HG02981 (cell line): ENCODE measurements at regions not wholly inside any gene's neighbourhood (a gene's known extent, or its start where the extent isn't known, plus 50 kb on each side); places are given as distances from the start of the nearest gene placed in this dataset.
"Not testable (repeated sequence)": the region's sequence is repeated elsewhere in the genome, so short reads cannot be mapped to it uniquely, and the experiment has no call there.

Experiments
- ATAC-seq: cut with Tn5 transposase; IDR thresholded peaks from one replicate; pipeline ENCODE4 v1.9.1; 2021; ENCODE audit warnings: mild to moderate bottlenecking, moderate library complexity; ENCODE audit not compliant: unreplicated experiment

DNA sequence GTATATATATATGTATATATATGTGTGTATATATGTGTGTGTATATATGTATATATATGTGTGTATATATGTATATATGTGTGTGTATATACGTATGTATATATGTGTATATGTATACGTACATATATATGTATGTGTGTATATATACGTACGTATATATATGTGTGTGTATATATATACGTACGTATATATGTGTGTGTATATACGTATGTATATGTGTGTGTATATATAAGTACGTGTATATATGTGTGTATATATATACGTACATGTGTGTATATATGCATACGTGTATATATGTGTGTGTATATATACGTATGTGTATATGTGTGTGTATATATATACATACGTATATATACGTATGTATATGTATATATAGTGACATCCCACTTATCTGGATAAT lies 154.4 kb downstream of the CDRT15L2 start:
- no peak for ATAC-seq

DNA sequence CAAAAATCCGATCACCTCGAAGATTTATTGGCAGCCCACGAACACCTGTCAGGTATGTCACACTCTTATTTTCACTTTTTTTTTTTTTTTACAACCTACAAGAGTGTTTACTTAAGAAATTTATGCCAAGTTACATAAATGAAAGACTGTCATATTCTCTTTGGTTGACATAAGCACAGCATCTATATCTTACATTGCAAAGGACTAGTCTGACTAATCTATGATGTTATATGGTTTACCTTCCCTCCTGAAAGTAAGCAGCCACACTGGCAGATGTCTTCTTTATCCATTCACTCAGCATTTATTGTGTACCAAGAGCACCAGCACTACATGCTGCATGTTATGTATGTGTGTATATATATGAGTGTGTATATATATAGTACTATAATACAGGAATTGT lies 156.3 kb downstream of the CDRT15L2 start:
- no peak for ATAC-seq

DNA sequence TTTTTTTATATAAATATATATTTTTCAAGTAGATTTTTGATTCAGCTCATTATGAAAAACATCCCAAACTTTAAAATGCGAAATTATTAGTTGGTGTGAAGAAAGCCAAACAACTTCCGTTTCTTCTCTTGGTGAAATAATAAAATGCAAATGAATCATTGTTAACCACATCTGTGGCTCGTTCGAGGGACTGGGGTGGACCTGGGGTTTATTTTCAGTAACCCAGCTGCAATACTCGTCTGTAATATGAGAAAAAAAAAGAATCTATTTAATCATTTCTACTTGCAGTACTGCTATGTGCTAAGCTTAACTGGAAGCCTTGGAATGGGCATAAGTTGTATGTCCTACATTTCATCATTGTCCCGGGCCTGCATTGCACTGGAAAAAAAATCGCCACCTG lies 158.1 kb downstream of the CDRT15L2 start:
- not testable (repeated sequence) for ATAC-seq

GRCh38 chr17:20771104-20771503 lies 191.6 kb downstream of the CDRT15L2 start:
- no peak for ATAC-seq

GRCh38 chr17:20774472-20775135 lies 195.1 kb downstream of the CDRT15L2 start:
- ATAC-seq, result no peak

DNA sequence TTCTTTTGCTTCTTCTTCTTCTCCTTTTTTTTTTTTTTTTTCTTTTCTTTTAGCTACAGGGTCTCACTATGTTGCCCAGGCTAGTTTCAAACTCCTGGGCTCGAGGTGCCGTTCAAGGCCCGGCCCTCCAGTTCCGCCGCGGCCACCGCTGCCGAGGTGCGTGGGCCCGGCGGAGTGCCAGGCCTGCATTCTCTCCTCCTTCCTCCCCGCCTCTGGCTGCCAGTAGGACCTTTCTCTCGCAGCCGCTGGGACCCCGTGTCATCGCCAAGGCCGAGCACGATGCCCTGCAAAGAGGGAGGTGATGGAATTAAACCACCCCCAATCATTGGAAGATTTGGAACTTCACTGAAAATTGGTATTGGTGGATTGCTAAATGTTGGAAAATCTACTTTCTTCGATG lies 195.8 kb downstream of the CDRT15L2 start:
- ATAC-seq, result no peak

DNA sequence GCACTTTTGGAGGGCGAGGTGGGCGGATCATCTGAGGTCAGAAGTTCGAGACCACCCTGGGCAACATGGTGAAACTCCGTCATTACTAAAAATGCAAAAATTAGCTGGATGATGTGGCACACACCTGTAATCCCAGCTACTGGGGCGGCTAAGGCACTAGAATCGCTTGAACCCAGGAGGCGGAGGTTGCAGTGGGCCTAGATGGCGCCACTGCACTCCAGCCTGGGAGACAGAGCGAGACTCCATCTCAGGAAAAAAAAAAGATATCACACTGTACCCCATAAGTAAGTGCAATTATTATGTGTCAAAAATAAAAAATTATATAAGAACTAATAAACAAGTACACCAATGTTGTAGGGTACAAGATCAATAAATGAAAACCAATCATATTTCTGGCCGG lies 200.0 kb downstream of the CDRT15L2 start:
- no peak for ATAC-seq

GRCh38 chr17:20781260-20781659 lies 201.7 kb downstream of the CDRT15L2 start:
- ATAC-seq, result no peak

GRCh38 chr17:20781869-20782268 lies 202.3 kb downstream of the CDRT15L2 start:
- ATAC-seq, result not testable (repeated sequence)

DNA sequence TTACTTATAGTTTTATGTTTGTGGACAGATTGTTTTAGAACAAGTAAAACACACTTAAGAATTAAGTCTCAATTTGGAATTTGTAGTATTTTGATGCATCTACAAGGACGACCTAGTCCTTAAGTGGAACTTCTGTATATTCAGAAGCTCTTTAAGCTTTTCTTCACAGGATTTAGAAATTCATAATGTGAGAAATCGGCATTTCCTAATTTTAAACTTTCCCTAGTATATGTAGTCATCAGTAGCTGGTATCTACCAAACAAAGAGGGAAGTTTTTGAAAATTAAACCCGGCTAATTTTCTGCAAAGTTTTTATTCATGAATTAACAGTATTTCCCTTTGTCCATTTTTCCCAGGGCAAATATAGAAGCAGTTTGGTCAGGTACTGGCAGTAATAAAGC lies 203.6 kb downstream of the CDRT15L2 start:
- ATAC-seq, result no peak

GRCh38 chr17:20784100-20784665 lies 204.7 kb downstream of the CDRT15L2 start:
- no peak for ATAC-seq

DNA sequence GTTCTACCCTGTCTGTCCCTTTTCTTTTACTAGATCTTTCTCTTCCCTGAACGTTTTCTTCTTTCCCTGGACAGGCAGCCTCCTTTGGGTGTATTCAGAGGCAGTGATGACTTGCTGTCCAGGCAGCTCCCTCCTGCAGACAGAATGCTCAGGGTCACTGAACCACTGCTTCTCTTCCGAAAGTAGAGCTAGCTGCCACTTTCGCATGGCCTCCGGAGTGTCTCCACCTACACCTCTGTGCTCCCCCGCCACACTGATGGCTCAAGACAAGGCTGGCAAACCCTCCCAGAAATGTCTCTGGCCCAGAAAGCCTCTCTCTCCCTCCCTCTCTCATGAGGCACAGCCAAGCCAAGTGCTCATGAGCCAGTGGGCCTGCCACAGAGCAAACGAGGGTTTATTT lies 207.8 kb downstream of the CDRT15L2 start:
- ATAC-seq, result no peak

- ATAC-seq, result no peak
These were observed 212.1 kb downstream of the CDRT15L2 start for GRCh38 chr17:20791626-20792025.

GRCh38 chr17:20794532-20794931 lies 215.0 kb downstream of the CDRT15L2 start:
- not testable (repeated sequence) for ATAC-seq

DNA sequence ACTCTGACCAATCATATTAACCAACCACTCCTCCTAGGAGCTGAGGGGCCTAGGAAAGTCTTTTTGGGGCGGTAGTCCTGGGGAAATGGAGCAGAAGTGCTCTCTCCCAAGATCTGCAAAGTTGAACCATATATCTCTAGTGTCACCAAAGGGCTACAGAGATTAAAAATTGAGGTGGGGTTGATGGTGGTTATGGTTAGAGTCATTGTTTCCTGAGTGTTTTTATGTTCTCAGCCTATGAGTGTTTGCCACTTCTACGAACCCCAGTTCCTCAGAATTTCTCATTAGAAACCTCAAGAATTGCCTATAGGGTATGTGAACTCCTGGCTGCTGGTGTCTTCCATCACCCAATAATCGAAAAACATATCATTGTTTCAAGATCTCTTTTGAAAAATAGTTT lies 217.8 kb downstream of the CDRT15L2 start:
- ATAC-seq, result no peak

DNA sequence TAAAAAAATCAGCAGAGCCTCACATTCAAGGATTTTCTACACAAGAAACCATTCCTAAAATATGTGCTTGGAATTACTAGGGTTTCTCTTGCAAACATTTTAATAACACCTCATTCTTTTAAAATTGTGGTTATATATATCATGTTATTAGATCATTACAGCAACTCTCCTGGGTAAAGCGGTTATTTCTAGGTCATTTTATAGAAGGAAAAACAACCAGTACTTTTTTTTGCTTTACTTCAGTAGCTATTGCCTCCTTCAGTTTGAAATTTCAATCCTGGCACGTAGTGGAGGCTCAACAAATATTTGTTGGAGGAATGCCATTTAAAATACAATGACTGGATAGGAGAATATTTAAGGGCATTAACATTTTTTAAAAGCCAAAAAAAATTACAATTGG lies 220.6 kb downstream of the CDRT15L2 start:
- no peak for ATAC-seq

DNA sequence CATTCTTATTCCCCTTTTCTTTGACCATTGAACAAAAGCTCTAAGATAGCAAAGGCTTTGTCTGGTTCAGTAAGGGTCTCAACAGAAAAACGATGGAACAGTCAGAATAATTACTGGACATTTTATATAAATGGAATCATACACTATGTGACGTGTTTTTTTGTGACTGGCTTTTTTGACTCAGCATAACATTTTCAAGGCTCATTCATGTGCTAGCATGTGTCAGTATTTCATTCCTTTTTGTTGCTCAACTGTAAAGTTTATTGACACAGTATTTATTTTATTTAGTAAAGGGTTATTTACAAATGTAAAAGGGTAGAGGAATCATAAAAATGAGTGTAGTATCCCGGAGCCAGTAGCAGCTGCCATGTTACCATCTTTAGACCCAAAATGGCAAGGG lies 226.2 kb downstream of the CDRT15L2 start:
- no peak for ATAC-seq

- not testable (repeated sequence) for ATAC-seq
These were observed 228.0 kb downstream of the CDRT15L2 start for GRCh38 chr17:20807566-20807965.

DNA sequence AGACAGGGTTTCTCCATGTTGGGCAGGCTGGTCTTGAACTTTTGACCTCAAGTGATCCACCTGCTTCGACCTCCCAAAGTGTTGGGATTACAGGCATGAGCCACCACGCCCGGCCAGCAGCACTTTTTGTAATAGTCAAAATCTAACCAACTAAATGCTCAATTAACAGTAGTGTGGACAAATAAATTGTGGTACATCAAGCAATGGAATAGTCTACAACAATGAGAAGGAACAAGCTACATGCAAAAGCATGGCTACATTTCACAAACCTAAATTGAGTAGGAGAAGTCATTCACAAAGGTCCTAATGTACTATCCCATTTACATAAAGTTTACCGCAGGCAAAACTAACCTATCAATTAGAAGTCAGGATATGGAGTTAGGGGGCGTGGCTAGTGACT lies 227.4 kb downstream of the USP22 start:
- not testable (repeated sequence) for ATAC-seq

DNA sequence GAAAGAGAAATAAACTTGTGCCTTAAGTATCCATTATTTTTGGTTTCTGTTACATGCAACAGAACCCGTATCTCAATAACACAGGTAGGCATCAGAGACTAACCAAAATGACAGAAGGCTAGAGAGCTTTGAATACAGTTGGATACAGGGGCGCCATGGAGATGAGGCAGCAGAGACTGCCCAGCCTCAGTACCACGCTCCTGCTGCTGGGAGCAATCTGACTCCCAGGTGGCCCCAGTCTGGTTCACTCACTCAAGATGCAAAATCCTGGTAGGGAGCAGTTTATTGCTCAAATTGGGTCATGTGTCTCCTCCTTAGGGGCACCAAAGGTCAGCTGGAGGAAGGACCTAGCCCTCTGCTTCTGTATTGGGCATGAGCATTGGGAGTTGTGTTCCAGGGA lies 218.9 kb downstream of the USP22 start:
- ATAC-seq, result no peak

GRCh38 chr17:20825539-20825938 lies 217.3 kb downstream of the USP22 start:
- ATAC-seq, result no peak

DNA sequence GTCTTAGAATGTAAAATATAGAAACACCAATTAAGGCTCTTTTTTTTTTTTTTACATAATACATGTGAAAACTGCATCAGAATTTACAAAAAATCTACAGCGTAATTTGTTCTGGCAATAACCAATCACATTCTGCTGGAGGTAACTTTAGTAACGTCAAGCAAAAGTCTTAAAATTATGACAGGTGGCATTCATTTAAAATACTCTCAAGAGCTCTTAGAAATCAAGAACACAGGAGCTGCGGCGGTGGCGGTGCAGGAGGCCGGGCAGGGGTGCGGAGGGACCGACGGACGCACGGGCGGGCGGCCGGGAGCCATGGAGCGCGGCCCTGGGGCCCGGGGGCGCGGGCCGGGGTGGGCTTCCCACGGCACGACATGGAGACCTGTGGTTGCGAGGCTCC lies 202.4 kb downstream of the USP22 start:
- not testable (repeated sequence) for ATAC-seq
